HG03342 (cell line): ENCODE measurements at regions not wholly inside any gene's neighbourhood (a gene's known extent, or its start where the extent isn't known, plus 50 kb on each side); places are given as distances from the start of the nearest gene placed in this dataset.
"Not testable (repeated sequence)": the region's sequence is repeated elsewhere in the genome, so short reads cannot be mapped to it uniquely, and the experiment has no call there.

Experiments used
- ATAC-seq: cut with Tn5 transposase; IDR thresholded peaks from one replicate; pipeline ENCODE4 v1.9.1; 2021; ENCODE audit warnings: mild to moderate bottlenecking, moderate library complexity; ENCODE audit not compliant: unreplicated experiment

DNA sequence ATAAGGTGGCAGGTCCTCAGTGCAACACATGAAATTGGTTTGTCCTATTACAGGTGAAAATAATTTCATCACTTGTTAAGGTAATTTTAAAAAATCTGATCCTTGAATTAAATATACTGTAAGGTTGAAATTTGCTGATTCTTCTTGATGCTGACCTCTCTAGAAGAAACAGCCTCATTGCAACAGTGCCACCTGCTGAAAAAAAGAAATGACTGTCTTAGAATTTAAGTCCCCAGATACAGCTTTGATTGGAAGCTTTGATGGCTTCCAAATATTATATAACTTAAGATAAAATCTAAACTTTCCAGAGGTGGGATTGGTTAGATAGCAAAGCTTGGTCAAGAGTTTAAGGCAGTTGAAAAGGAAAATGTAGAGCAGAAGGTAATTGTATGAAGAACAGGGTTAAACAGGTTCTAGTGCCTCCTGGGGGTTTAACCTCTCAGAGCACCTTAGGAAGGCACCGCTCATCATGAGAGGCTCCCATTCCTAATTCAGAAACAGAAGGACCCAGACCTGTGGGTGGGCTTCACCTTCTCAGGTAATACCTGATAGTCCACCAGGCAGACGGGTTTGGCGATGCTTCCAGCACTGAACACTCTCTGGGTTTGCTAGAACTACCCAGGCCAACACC, 401.0 kb downstream of the PAX1 start:
- ATAC-seq = no peak

DNA sequence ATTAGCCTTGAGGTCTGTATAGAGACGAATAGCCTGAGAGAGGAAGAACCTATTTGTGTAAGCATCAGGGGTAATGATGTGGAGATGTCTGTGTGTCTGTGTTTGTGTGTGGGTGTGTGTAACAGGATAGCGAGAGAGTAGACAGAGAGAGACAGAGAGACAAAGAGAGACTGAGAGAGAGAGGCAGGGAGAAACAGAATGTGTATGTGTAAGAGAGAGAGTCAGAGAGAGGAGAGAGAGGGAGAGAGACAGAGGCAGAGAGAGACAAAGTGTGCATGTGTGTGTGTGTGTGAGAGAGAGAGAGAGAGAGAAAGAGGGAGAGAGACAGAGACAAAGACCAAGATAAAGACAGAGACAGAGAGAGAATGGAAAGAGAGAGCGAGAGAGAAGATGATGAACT, 396.1 kb downstream of the PAX1 start:
- no peak for ATAC-seq

DNA sequence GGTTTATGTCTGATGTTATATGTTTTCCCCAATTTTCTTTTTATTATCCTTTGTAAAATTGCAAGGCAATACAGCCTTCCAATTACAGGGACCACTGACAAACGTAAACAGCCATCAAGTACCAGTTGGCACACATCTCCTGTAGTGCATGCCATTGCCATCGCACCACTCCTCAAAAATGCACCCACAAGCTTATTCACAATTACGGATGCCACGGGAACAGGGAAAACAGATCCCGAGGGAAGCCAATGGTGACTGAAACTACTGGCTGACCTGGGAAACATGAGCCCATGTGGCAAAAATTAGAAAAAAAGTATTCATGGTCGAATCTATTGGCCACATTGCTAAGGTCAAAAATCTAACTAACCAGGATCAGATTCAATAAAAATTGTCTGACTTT, 395.2 kb downstream of the PAX1 start:
- ATAC-seq = no peak

DNA sequence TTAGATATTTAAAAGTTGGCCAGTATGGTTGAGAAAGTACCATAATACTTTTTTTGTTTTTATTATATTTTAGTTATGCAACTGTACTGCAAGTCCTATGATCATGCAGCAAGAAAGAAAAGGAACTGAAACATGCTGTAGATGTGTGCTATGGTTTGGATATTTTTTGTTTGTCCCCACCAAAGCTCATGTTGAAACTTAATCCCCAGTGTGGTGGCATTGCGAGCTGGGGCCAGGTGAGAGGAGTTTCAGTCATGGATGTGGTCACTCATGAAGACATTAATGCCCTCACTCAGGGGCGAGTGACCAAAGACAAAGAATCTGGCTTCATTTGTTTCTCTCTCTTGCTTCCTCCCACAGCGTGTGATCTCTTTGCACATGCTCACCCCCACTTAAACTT, 393.9 kb downstream of the PAX1 start:
- ATAC-seq = no peak

DNA sequence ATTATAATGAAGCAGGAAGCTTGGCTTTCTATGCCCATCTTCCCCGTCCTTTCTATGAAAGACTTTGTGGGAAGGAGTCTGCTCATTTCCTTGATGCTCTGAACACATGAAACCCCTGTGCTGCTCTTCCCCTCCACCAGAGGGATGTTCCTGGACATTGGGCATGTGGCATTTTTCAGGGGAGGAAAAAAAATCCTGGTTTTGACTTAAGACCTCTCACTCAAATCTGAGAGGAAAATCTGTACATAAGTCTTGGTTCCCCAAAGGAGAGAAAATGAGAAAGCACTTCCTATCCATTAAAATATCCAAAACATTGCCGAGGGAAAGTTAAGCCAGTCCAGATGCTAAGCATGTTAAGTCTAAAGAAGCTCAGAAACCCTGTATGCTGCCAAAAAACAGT, 393.0 kb downstream of the PAX1 start:
- ATAC-seq = no peak

DNA sequence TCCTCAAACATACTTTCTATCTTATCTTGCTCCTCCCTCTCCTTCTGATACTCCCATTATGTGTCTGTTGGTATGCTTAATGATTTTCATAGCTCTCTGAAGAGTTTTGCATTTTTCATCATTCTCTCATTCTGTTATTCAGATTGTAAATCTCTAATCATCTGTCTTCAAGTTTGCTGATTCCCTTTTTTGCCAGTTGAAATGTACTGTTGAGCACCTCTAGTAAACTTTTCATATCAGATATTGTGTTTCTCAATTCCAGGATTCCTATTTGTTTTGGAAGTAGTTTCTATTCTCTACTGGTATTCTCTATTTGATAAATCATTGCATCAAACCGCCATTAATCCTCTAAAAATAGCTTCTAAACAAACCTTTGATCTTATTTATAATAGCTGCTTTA, 387.7 kb downstream of the PAX1 start:
- ATAC-seq = no peak

DNA sequence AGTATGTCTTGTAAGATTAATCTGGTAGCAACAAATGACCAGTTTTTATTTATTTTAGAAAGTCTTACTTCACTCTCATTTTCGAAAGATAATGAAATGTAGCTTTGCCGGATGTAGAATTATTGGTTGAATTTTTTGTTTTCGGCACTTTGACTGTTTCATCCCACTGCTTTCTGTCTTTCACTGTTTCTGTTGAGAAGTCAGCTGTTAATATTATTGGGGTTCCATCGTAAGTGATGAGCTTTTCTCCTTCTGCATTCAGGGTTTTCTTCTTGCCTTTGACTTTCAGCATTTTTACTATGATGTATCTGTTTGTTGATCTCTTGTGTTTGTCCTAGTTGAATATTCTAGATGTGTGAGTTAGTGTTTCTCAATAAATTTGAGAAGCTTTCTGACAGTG, 383.4 kb downstream of the PAX1 start:
- ATAC-seq = no peak

DNA sequence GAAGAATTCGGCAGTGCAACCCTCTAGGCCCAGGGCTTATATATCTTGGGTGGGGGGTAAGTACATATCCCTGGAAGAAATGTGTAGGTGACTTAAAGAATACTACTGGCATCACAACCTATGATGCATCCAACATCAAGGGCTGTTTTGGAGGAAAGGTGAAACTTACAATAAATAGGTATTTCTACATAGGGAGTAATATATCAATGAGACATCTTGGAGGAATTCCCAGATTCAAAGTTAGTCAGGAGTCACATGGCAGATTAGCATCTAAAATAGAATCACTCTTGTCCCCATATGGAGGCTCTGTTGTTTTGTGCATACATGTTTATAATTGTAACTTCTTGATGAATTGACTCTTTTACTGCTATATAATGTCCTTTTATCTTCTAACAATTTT, 375.5 kb downstream of the PAX1 start:
- no peak for ATAC-seq

DNA sequence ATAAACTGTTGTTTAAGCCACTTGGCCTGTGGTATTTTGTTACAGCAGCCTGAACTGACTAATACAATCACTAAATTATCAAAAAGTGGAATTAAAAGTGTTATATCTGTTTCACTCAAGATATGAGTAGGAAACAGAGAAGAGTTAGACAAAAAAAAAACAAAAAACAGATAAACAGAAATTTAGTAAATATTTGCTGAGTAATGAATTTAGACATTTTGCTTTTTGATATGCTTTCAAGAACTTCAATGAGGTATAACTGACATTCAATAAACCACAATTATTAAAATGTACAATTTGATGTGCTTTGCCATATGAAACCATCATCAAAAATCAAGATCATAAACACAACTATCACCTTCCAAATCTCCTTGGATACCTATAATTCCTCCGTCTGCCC, 369.2 kb downstream of the PAX1 start:
- no peak for ATAC-seq

DNA sequence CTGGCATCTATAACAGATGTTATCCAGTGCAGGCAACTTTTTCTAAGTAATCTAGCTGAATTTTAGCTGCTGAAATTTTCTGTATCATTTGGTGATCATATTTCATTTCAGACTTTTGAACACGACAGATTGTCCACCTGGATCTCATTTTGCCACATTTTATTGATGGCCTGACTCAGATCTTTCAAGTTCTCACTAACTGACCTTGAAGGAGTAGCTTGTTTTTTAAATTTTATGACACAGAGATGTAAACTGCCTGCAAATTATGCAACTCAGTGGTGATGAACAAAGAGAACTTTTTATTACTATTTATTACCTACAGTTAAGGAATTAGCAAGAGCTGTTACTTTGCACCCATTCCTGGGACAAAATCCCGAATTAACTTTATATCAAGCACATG, 366.4 kb downstream of the PAX1 start:
- no peak for ATAC-seq

DNA sequence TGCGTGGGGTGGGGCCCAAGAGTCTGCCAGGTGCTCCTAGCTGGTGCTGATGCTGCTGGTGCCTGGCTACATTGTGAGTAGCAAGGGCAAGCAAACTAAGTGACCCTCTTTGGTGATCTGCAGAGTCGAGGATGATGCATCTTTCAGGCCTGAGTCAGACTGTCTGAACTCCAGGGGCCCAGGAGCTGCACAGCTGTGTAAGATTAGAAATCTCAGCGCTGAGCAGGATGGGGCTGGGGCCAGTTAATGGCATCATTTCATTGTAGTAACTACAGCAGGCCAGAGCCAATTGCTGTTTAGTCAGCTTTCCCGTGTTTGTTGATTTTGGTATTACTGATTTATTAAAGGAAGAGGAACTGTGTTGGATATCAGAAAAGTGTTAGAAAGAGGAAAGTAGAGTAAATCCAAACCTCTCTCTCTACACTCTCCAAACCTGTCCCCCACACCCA, 365.2 kb downstream of the PAX1 start:
- ATAC-seq = no peak

DNA sequence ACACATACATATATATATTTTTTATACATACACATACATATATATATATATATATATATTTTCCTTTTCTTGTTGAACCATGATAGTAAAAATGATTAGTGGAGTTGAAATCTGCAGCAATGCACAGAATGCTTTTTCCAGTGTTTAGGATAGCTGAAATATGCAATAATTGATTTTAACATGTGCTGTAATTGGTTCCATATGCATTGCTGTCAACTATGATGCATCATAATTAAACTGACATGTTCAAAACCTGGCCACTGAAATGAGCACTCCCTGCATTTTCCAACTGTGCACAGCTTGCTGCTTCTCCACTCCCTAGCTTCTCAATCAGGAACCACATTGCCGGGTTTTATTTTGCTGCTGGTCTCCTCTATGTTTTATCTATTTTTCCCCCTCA, 358.3 kb downstream of the PAX1 start:
- no peak for ATAC-seq

DNA sequence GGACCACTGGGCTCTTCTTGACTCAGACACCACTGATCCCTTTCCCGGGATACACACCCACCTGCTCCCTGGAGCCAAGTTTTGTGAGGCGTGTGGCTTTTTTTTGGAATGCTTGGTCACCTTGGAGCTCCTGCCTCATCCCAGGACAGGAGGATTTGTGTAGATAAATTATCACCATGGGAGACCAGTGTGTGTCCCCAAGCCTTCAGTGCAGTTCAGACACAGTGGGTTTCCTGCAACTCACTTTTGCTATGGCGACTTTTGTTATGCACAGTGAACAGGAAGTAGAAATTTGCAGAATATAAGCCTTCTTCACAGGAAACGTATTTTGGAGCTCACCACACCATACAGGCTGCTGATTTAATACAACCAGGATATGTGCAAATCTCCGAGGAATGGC, 357.4 kb downstream of the PAX1 start:
- no peak for ATAC-seq

DNA sequence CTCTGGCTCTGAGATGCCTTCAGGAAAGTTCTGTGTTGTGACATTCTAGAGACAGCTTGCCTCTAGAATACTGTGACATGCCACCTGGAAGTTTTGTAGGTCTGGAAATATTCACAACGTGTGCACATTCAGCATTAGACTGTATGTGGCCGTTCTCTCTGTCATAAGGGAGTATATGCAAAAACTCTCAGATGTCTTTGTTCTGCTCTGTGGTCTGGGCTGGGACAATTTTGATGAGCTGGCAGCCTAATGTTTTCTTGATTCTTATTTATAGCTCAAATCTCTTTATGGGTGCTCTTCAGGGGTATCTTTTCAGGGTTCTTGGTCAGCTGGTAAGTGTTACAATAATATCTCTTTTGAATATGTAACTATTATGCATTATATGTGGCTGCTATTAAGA, 355.1 kb downstream of the PAX1 start:
- no peak for ATAC-seq

DNA sequence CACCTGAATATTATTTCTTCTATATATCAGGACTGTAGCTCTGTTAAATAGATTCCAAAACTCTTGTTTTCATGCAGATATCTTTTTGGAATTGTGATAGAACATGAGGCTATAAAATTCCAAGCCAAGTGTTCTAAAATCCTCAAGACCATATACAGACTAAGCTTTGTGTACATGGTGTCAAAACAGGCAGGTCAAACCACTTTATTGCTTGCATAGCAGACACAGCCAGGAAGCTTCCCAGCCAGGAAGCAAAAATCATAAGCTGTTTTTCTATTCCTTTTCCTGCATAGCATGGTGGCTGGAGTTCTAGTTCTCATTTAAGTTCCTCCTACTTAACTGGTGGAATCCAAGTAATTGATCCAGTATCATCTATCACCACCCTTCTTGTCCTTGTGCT, 353.3 kb downstream of the PAX1 start:
- no peak for ATAC-seq

DNA sequence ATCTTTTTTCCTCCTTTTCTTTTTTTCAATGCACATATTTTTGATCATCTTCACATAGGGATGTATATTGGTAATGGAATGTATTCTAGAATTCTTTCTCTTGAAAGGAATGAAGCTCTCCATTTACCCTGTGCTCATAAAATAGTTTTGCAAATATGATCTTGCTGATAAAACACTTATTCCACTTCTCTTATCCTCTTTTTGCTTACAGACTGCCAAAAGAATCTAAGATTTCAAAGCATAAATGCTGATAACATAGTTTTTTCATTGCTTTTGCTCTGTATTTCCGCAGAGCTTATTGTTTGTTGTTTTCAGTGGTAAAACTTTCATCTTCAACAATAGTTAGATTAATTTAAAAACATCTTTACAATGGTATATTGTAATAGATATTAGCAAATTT, 350.5 kb downstream of the PAX1 start:
- ATAC-seq = no peak

DNA sequence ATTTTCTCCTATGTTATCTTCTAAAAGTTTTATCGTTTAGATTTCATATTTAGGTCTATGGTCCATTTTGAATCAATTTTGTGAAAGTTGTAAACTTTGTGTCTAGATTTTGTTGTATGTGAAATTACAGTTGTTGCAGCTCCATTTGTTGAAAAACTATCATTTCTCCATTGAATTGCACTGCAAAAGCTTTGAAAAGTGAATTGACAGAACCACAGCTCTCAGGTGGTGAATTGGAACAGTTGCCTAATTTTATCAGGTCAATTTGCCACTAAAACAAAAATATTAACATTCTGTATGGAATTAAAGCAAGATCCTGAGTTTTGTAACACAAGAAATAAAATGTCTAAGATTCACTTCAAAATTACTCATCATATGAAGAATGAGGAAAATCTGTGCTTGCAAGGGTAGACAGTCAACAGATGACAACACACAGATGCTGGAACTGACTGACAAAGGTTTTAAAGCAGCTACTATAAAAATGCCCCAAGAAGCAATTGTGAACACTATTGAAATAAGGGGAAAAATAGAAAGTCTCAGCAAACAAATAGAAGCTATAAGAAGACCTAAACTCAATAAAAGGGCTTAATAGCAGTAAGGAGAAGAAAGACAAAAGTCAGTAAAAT, 346.7 kb downstream of the PAX1 start:
- no peak for ATAC-seq

DNA sequence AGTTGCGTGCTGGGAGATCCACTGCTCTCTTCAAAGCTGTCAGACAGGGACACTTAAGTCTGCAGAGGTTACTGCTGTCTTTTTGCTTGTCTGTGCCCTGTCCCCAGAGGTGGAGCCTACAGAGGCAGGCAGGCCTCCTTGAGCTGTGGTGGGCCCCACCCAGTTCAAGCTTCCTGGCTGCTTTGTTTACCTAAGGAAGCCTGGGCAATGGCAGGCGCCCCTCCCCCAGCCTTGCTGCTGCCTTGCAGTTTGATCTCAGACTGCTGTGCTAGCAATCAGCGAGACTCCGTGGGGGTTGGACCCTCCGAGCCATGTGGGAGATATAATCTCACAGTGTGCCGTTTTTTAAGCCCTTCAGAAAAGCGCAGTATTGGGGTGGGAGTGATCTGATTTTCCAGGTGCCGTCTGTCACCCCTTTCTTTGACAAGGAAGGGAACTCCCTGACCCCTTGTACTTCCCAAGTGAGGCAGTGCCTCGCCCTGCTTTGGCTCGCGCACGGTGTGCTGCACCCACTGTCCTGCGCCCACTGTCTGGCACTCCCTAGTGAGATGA, 340.6 kb downstream of the PAX1 start:
- ATAC-seq = not testable (repeated sequence)

DNA sequence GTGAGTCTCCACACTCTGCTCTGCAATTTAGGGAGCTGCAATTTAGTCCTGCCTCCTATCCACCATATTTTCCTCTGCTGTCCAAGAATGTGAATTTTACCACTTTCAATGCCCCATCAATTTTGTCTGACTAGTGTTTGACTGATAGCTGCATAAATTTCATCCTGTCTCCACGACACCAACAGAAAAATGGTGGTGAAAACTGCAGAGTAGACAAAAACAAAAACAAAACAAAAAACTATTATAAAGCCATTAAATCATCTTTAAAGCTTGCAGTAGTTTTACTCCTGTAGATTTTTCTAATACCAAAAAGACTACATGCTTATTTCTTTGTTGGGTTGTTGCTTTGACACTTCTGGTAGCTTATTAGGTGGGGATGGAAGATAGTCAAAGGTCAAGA, 322.0 kb downstream of the PAX1 start:
- ATAC-seq = no peak

DNA sequence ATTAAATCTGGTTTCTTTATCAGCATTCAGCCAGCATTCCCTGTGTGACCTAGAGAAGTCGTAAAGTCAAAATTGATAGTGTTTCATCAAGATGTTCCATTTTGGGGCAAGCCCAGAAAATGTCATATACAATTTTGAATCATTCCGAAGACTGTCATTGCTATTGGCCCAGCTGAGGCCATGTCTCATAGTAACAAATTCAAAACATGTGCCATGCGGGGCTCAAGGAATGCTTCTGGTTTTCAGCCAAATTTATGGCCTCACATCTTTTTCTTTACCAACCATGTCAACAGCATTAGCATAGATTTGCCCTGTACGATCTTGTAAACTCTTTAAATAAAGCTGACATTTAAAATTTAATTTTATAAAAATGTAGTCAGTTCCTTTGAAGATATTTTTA, 314.7 kb downstream of the PAX1 start:
- no peak for ATAC-seq

DNA sequence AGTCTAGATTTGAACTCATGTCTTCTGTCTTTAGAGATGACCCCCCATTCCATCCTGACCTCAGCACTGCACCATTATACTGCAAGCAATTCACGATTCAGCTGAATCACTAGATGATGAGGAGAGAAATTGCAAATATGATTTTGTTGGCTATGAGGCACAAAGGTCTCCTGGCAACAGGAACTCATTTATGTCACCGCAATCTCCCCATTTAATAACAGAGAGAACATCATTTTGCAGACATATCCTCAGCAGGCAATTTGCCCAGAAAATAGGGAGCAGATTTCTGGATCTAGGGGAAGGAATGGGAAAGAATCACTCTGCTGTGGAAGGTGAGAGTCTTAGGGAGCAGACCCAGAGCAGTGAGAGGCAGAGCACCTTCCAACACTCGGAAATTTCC, 303.0 kb downstream of the PAX1 start:
- ATAC-seq = no peak

DNA sequence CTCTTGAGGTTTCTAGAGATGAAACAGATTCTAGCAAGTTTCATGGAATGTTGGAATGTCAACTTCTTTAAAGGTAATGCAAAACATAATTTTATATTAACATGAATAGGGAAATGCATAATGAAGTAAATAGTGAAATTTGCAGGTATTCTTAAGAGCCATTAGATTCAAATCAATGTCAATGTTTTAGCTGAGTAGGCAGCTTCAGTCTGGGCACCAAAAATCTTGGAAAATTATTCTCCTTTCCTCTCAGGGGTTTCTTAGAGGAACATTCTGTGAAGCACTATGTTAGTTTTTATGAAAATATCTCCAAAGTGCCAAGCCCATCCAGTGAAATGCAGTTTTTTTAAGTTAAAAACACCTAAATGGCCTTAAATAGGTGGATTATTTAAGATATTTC, 300.8 kb downstream of the PAX1 start:
- no peak for ATAC-seq

DNA sequence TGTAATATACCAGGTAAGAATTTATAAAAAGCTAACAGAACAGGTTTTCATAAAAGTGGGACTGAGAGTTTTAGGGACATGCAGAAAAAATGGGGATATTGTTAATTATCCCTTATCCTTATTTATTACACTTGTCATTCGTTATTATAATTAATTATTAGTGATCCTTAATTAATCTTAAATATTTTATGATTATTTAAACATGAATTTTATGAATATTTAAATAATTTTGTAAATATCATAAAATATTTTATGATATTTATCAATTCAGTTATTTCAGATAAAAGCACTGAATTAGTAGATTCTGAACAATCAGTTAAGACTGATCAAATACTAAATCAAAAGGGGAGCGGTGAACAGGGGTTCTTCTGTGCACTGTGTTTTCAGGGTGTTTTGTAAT, 300.1 kb downstream of the PAX1 start:
- no peak for ATAC-seq
